ENCODE measurements at regions not wholly inside any gene's neighbourhood (a gene's known extent, or its start where the extent isn't known, plus 50 kb on each side); places are given as distances from the start of the nearest gene placed in this dataset.
A peak's percentile ranks its signal among the peaks of the same experiment; 100 is the strongest.

DNA sequence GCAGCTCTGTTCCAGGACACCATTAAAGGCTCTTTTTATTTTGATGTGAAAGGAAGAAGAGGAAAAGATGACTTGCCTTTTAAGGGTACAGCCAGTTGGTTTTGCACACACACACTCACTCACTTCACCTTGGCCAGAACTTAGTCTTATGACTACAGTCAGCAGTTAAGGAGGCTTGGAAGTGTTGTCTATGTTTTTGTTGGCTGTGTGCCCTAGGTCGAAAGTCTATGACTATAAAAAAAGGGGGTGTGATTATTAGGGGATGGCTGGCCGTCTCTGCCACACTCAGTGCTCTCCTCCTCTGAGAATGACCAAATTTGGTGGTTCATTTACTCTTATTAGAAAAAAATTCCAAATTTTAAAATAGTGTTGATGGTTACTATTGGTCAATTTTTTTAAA is 139.5 kb upstream of the OTX2 start:
- Histone ChIP-seq H3K4me3 (ENCODE audit: low read length) (no peak overlapping the region), H3K4me1 (ENCODE audit: control insufficient read depth, insufficient read depth, low read length) (peaks cover 4% of the 10 kb centered on the region), H3K9me3 (ENCODE audit: control insufficient read depth, low read length) (no peaks in the 10 kb centered on the region), H3K9ac (ENCODE audit: extremely low read depth, low read length, poor library complexity, severe bottlenecking) (no peak overlapping the region), H3K27me3 (ENCODE audit: control insufficient read depth, insufficient read depth, low read length, poor library complexity, severe bottlenecking) (no peaks in the 10 kb centered on the region), H3K36me3 (ENCODE audit: control insufficient read depth, insufficient read depth, low read length) (no peaks in the 10 kb centered on the region), H3K27ac (ENCODE audit: low read depth, low read length) (no peak overlapping the region)
- Mint-ChIP-seq H3K27me3 (ENCODE audit: insufficient read depth) (no peaks in the 10 kb centered on the region), H3K36me3 (ENCODE audit: low read depth) (no peaks in the 10 kb centered on the region), H3K4me3 (no peak overlapping the region), H3K4me1 (peaks cover 48% of the 10 kb centered on the region), H3K9me3 (no peaks in the 10 kb centered on the region), H3K27ac (no peak overlapping the region)
- no peak for DNase-seq
- TF ChIP-seq, protein P1, sequence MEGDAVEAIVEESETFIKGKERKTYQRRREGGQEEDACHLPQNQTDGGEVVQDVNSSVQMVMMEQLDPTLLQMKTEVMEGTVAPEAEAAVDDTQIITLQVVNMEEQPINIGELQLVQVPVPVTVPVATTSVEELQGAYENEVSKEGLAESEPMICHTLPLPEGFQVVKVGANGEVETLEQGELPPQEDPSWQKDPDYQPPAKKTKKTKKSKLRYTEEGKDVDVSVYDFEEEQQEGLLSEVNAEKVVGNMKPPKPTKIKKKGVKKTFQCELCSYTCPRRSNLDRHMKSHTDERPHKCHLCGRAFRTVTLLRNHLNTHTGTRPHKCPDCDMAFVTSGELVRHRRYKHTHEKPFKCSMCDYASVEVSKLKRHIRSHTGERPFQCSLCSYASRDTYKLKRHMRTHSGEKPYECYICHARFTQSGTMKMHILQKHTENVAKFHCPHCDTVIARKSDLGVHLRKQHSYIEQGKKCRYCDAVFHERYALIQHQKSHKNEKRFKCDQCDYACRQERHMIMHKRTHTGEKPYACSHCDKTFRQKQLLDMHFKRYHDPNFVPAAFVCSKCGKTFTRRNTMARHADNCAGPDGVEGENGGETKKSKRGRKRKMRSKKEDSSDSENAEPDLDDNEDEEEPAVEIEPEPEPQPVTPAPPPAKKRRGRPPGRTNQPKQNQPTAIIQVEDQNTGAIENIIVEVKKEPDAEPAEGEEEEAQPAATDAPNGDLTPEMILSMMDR (conservative IDR thresholded peaks at IDR 0.05) = no peak
- 100% methylated on average over 1 of the region's 2 CpGs; no CpG with 5 or more reads in 1 of the 2 experiments for WGBS, 2 experiments (ENCODE audit: insufficient coverage in 1 of 2, insufficient read length in 1 of 2)

- Histone ChIP-seq H3K27ac (ENCODE audit: low read depth, low read length) (no peak overlapping the region), H3K27me3 (ENCODE audit: control insufficient read depth, insufficient read depth, low read length, poor library complexity, severe bottlenecking) (no peaks in the 10 kb centered on the region), H3K9me3 (ENCODE audit: control insufficient read depth, low read length) (peaks cover 10% of the 10 kb centered on the region), H3K4me1 (ENCODE audit: control insufficient read depth, insufficient read depth, low read length) (peaks cover 4% of the 10 kb centered on the region), H3K4me3 (ENCODE audit: low read length) (peak overlapping the region; percentile 44), H3K9ac (ENCODE audit: extremely low read depth, low read length, poor library complexity, severe bottlenecking) (no peak overlapping the region), H3K36me3 (ENCODE audit: control insufficient read depth, insufficient read depth, low read length) (no peaks in the 10 kb centered on the region)
- Mint-ChIP-seq H3K9me3 (peaks cover 9% of the 10 kb centered on the region), H3K27me3 (ENCODE audit: insufficient read depth) (no peaks in the 10 kb centered on the region), H3K27ac (no peak overlapping the region), H3K4me3 (no peak overlapping the region), H3K36me3 (ENCODE audit: low read depth) (peaks cover 4% of the 10 kb centered on the region), H3K4me1 (peaks cover 32% of the 10 kb centered on the region)
- TF ChIP-seq, protein P1 (conservative IDR thresholded peaks at IDR 0.05) = no peak
- WGBS, 2 experiments (ENCODE audit: insufficient coverage in 1 of 2, insufficient read length in 1 of 2) = 37 to 43% methylated on average over 2 of the region's 2 CpGs
- DNase-seq = no peak
Observed at GRCh38 chr14:56945291-56945690, 135.0 kb upstream of the OTX2 start.

DNA sequence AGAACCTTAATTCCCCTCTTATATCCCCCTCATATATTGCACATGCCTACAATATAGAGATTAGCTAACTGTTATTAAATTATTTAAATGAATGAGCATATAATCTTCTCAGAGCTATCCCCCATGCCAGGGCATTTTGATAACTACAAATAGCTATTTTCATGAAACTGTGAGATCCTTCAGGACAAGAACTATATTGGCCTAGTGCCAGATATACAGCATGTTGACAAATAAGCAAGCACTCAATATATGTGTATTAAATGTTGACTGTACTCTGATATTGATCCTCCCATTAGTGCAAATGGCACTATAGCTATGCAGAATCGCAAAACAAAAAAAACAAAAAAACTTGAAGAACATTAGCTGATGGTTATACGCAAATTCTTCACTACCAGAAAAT is 134.1 kb upstream of the OTX2 start:
- H3K27ac ChIP-seq (ENCODE audit: low read depth, low read length) = no peak overlapping the region
- H3K27ac Mint-ChIP-seq = no peak overlapping the region
- H3K4me3 ChIP-seq (ENCODE audit: low read length) = no peak overlapping the region
- H3K27me3 ChIP-seq (ENCODE audit: control insufficient read depth, insufficient read depth, low read length, poor library complexity, severe bottlenecking) = no peaks in the 10 kb centered on the region
- H3K4me1 ChIP-seq (ENCODE audit: control insufficient read depth, insufficient read depth, low read length) = peaks cover 4% of the 10 kb centered on the region
- TF ChIP-seq, protein P1 (conservative IDR thresholded peaks at IDR 0.05) = no peak
- H3K9me3 ChIP-seq (ENCODE audit: control insufficient read depth, low read length) = peaks cover 10% of the 10 kb centered on the region
- no peak overlapping the region for H3K9ac ChIP-seq (ENCODE audit: extremely low read depth, low read length, poor library complexity, severe bottlenecking)
- H3K9me3 Mint-ChIP-seq = peaks cover 9% of the 10 kb centered on the region
- peaks cover 4% of the 10 kb centered on the region for H3K36me3 Mint-ChIP-seq (ENCODE audit: low read depth)
- 91% methylated on average over 2 of the region's 2 CpGs; no CpG with 5 or more reads in 1 of the 2 experiments for WGBS, 2 experiments (ENCODE audit: insufficient coverage in 1 of 2, insufficient read length in 1 of 2)
- H3K27me3 Mint-ChIP-seq (ENCODE audit: insufficient read depth) = no peaks in the 10 kb centered on the region
- DNase-seq = no peak
- peaks cover 32% of the 10 kb centered on the region for H3K4me1 Mint-ChIP-seq
- no peak overlapping the region for H3K4me3 Mint-ChIP-seq
- no peaks in the 10 kb centered on the region for H3K36me3 ChIP-seq (ENCODE audit: control insufficient read depth, insufficient read depth, low read length)
